ENCODE measurements at regions not wholly inside any gene's neighbourhood (a gene's known extent, or its start where the extent isn't known, plus 50 kb on each side); places are given as distances from the start of the nearest gene placed in this dataset.

DNA sequence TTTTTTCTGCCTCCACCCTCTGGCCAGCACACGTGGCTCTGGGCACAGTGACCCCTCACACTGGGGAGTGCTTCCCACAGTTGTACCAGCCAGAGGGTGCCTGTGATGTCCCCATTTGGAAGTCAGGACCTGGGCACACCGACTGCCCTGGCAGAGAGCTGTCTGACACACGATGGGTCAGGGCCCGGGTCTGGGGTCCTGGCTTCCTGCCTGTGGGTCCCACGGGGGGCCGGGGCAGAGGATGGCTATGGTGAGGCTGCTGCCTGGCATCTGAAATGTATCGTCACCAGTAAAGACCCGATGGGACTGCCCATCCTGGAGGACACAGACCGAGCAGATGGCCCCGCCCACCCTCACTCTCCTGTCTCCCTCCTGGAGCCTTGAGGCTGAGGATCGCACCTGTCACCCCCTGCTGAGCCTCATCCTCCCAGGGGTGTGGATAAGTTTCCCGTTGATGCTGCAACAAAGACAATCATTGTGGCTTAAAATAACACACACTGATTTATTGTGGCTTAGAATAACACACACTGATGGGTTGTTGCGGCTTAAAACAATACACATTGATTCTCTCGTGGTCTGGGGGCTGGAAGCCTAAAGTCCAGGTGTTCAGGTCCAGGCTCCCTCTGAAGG lies 88.8 kb upstream of the TTC34 start:
- 34% methylated on average over 4 of the region's 14 CpGs; no CpG with 5 or more reads in 1 of the 2 experiments for WGBS, 2 experiments (ENCODE audit: extremely low coverage in 2 of 2, insufficient read length in 1 of 2)
- Histone ChIP-seq H4K8ac (ENCODE audit: low read depth in 2 of 2, low read length in 2 of 2) (no peak overlapping the region), H2AFZ (replicated peaks; ENCODE audit: low read length, poor library complexity) (no peak overlapping the region), H3K23ac (ENCODE audit: low read depth, low read length) (no peak overlapping the region), H2BK15ac (ENCODE audit: low read depth, low read length) (no peak overlapping the region), H3K4me1 (ENCODE audit: control insufficient read depth, insufficient read depth, low read length) (no peaks in the 10 kb centered on the region), H3K4ac (ENCODE audit: low read depth, low read length) (no peak overlapping the region), H3K9me3 (ENCODE audit: control insufficient read depth, insufficient read depth, low read length) (peaks cover 67% of the 10 kb centered on the region), H4K20me1 (ENCODE audit: insufficient read depth, low read length) (no peaks in the 10 kb centered on the region), H3K18ac (ENCODE audit: low read depth, low read length) (no peak overlapping the region), H3K36me3 (ENCODE audit: control insufficient read depth, insufficient read depth, low read length) (no peaks in the 10 kb centered on the region), H3K79me1 (ENCODE audit: low read depth in 1 of 2, low read length in 2 of 2) (no peaks in the 10 kb centered on the region), H2BK20ac (ENCODE audit: low read depth, low read length) (no peak overlapping the region), H2AK9ac (replicated peaks; ENCODE audit: low read depth, low read length, poor library complexity) (no peak overlapping the region), H3K56ac (ENCODE audit: extremely low read depth, insufficient read depth, low read length) (no peak overlapping the region), H4K91ac (ENCODE audit: insufficient read depth, low read depth, low read length) (no peak overlapping the region), H2BK5ac (ENCODE audit: low read depth, low read length, poor library complexity, severe bottlenecking) (no peak overlapping the region), H3K27me3 (ENCODE audit: control insufficient read depth, insufficient read depth, low read length) (no peaks in the 10 kb centered on the region), H3K27ac (ENCODE audit: insufficient read depth, low read length) (no peak overlapping the region), H3K9me1 (ENCODE audit: insufficient read depth, low read length) (no peaks in the 10 kb centered on the region), H3K9ac (ENCODE audit: low read depth, low read length) (no peak overlapping the region), H3K14ac (replicated peaks; ENCODE audit: low read depth, low read length) (no peak overlapping the region), H4K5ac (ENCODE audit: low read depth, low read length) (no peak overlapping the region), H2BK120ac (ENCODE audit: low read depth, low read length) (no peak overlapping the region), H3K4me3 (ENCODE audit: insufficient read depth, low read depth, low read length) (no peak overlapping the region), H3K4me2 (ENCODE audit: low read depth, low read length) (no peak overlapping the region), H2AK5ac (ENCODE audit: low read depth, low read length) (no peak overlapping the region)
- intact Hi-C loops (cut with micrococcal nuclease), result no loop called here
- ChIA-PET CTCF (no interaction called here), POLR2A (ENCODE audit: unreplicated experiment) (no interaction called here)
- in situ Hi-C loops (cut with MboI; ENCODE audit: low sequenced_read_pairs), result no loop called here
- ATAC-seq (ENCODE audit: low read depth) (no peak), DNase-seq (no peak)
- TF ChIP-seq ELK1 (IDR thresholded peaks at IDR 0.05; ENCODE audit: borderline replicate concordance, low read depth, low read length) (no peak), NFE2L2 (IDR thresholded peaks at IDR 0.05; ENCODE audit: low read depth, low read length) (no peak), CEBPB (IDR thresholded peaks at IDR 0.05; ENCODE audit: low read depth, low read length) (no peak)
- dilution Hi-C loops (cut with HindIII; ENCODE audit: low sequenced_read_pairs, unreplicated experiment), result no loop called here
- BruUV-seq (replicated peaks), result no TSS peak

All from IMR-90 (cell line).